ENCODE measurements at regions not wholly inside any gene's neighbourhood (a gene's known extent, or its start where the extent isn't known, plus 50 kb on each side); places are given as distances from the start of the nearest gene placed in this dataset.

GRCh38 chr10:59960751-59961150, 54.4 kb upstream of the CCDC6 start:
- TF ChIP-seq CTCF (IDR thresholded peaks at IDR 0.05; ENCODE audit: low read depth, low read length) (no peak), EZH2phosphoT487 (IDR thresholded peaks at IDR 0.05; ENCODE audit: low read depth) (no peak)
